Endothelial cell (in vitro differentiated cells): ENCODE measurements at regions not wholly inside any gene's neighbourhood (a gene's known extent, or its start where the extent isn't known, plus 50 kb on each side); places are given as distances from the start of the nearest gene placed in this dataset.

Experiments
- DNase-seq: peaks from one replicate; pipeline ENCODE4 v3.0.0; 2021; ENCODE audit warnings: low spot score
- H3K27ac Mint-ChIP-seq: one replicate; pipeline ENCODE4 v1.8.0; 2021; ENCODE audit warnings: mixed read lengths, inconsistent platforms; ENCODE audit not compliant: unreplicated experiment
- H3K27me3 Mint-ChIP-seq: one replicate; pipeline ENCODE4 v1.8.0; 2021; ENCODE audit warnings: mild to moderate bottlenecking, moderate library complexity, mixed read lengths, inconsistent platforms; ENCODE audit not compliant: unreplicated experiment
- H3K36me3 Mint-ChIP-seq: one replicate; pipeline ENCODE4 v1.8.0; 2021; ENCODE audit warnings: mild to moderate bottlenecking, low read depth, mixed read lengths, inconsistent platforms; ENCODE audit not compliant: unreplicated experiment
- H3K4me1 Mint-ChIP-seq: one replicate; pipeline ENCODE4 v1.8.0; 2021; ENCODE audit warnings: mild to moderate bottlenecking, mixed read lengths, inconsistent platforms; ENCODE audit not compliant: unreplicated experiment
- H3K4me3 Mint-ChIP-seq: one replicate; pipeline ENCODE4 v1.8.0; 2021; ENCODE audit warnings: mild to moderate bottlenecking, mixed read lengths, inconsistent platforms; ENCODE audit not compliant: unreplicated experiment
- H3K9me3 Mint-ChIP-seq: one replicate; pipeline ENCODE4 v1.8.0; 2021; ENCODE audit warnings: mixed read lengths, inconsistent platforms; ENCODE audit not compliant: unreplicated experiment
- CTCF ChIP-seq: fragments of 200-600 bp; sonication (generic); IDR thresholded peaks from one replicate; pipeline ENCODE4 v1.5.0; 2021; ENCODE audit warnings: antibody characterized with exemption; ENCODE audit not compliant: unreplicated experiment

- no peak for DNase-seq
- H3K36me3 Mint-ChIP-seq: no peaks in the 10 kb centered on the region
Measured at GRCh38 chr6:169930799-169931198, 179.4 kb downstream of the ERMARD start.

GRCh38 chr6:169927711-169928110 lies 176.3 kb downstream of the ERMARD start:
- Mint-ChIP-seq H3K9me3 (no peaks in the 10 kb centered on the region), H3K27me3 (peaks cover 4% of the 10 kb centered on the region), H3K4me3 (no peak overlapping the region), H3K4me1 (no peaks in the 10 kb centered on the region), H3K36me3 (no peaks in the 10 kb centered on the region), H3K27ac (no peak overlapping the region)
- DNase-seq: no peak
- TF ChIP-seq CTCF: no peak

More at GRCh38 chr6:169930799-169931198, 179.4 kb downstream of the ERMARD start:
- Mint-ChIP-seq H3K4me3 (no peak overlapping the region), H3K9me3 (no peaks in the 10 kb centered on the region), H3K27ac (no peak overlapping the region), H3K27me3 (peaks cover 4% of the 10 kb centered on the region), H3K4me1 (no peaks in the 10 kb centered on the region)
- TF ChIP-seq CTCF: no peak

GRCh38 chr6:169926617-169927417 lies 175.4 kb downstream of the ERMARD start:
- Mint-ChIP-seq H3K4me3 (no peak overlapping the region), H3K9me3 (no peaks in the 10 kb centered on the region), H3K4me1 (no peaks in the 10 kb centered on the region), H3K27me3 (peaks cover 4% of the 10 kb centered on the region), H3K27ac (no peak overlapping the region), H3K36me3 (no peaks in the 10 kb centered on the region)
- DNase-seq: no peak
- no peak for TF ChIP-seq CTCF

- peaks cover 9% of the 10 kb centered on the region for H3K27me3 Mint-ChIP-seq
- no peaks in the 10 kb centered on the region for H3K36me3 Mint-ChIP-seq
- no peak overlapping the region for H3K4me3 Mint-ChIP-seq
- no peak overlapping the region for H3K27ac Mint-ChIP-seq
- H3K9me3 Mint-ChIP-seq: no peaks in the 10 kb centered on the region
- DNase-seq: no peak
- no peak for TF ChIP-seq CTCF
- H3K4me1 Mint-ChIP-seq: peaks cover 1% of the 10 kb centered on the region
Measured at GRCh38 chr6:169923468-169924464, 172.3 kb downstream of the ERMARD start.
